Stomach (tissue), 8 donors: ENCODE measurements at regions not wholly inside any gene's neighbourhood (a gene's known extent, or its start where the extent isn't known, plus 50 kb on each side); places are given as distances from the start of the nearest gene placed in this dataset.

ENCODE experiments used
- DNase-seq, 2 donors: peaks; one replicate each; pipeline versions ENCODE4 v3.0.0 to v3.0.0-alpha.2; 2013 to 2019
- H3K27ac ChIP-seq, 5 donors: fragments of 200-600 bp in 4 of 5; sonication (generic) in 4 of 5; one replicate each; pipeline ENCODE4 v1.5.1; 2013 to 2019; ENCODE audit warnings: mild to moderate bottlenecking in 1 of 5, moderate library complexity in 1 of 5
- H3K27me3 ChIP-seq, 3 donors: fragments of 200-600 bp; sonication (generic); one replicate each; pipeline ENCODE4 v1.5.1; 2017 to 2019; ENCODE audit warnings: mixed run types in 1 of 3
- H3K36me3 ChIP-seq, 4 donors: fragments of 200-600 bp; sonication (generic); 1 replicate in 3 of 4; 2 replicates in 1 of 4; pipeline ENCODE4 v1.5.1; 2016 to 2019
- H3K4me1 ChIP-seq, 4 donors: fragments of 200-600 bp; sonication (generic); one replicate each; pipeline ENCODE4 v1.5.1; 2016 to 2019
- H3K4me3 ChIP-seq, 4 donors: fragments of 200-600 bp; sonication (generic) in 3 of 4; one replicate each; pipeline ENCODE4 v1.5.1; 2016 to 2019; ENCODE audit warnings: mild to moderate bottlenecking in 1 of 4
- H3K9me3 ChIP-seq, 4 donors: fragments of 200-600 bp; sonication (generic); one replicate each; pipeline ENCODE4 v1.5.1; 2016 to 2019
- CTCF ChIP-seq, 7 experiments: fragments of 450-650 bp in 4 of 7; fragments of 200-600 bp in 3 of 7; sonication (generic) in 3 of 7; IDR thresholded peaks; one replicate each; pipeline ENCODE4 v1.5.1; 2016 to 2019; ENCODE audit warnings: antibody characterized with exemption in 7 of 7, control low read depth in 2 of 7, mild to moderate bottlenecking in 1 of 7
- EP300 ChIP-seq: sonication (generic); formaldehyde crosslinking; IDR thresholded peaks from one replicate; pipeline ENCODE4 v1.6.1; 2017; ENCODE audit warnings: antibody characterized with exemption
- POLR2A ChIP-seq, 4 donors: fragments of 450-650 bp; IDR thresholded peaks; one replicate each; pipeline ENCODE4 v1.6.1; 2016; ENCODE audit warnings: antibody characterized with exemption in 4 of 4, control low read depth in 2 of 4, mild to moderate bottlenecking in 1 of 4, moderate library complexity in 1 of 4
- POLR2AphosphoS5 ChIP-seq, 3 donors: sonication (generic); formaldehyde crosslinking; IDR thresholded peaks; one replicate each; pipeline ENCODE4 v1.6.1; 2016; ENCODE audit warnings: antibody characterized with exemption in 3 of 3
- WGBS, 5 donors: extraction: QIAGEN DNeasy Blood & Tissue Kit in 3 of 5; methylation state at CpG; one replicate each; pipeline versions ENCODE4 v1.1.5 to v1.1.7; 2013 to 2018; 5-methylcytosine and 5-hydroxymethylcytosine counted together
- intact Hi-C: fragments of 100-400 bp; cut with DNase I; formaldehyde crosslinking; loops from one replicate; pipeline ENCODE4 v1.15.1; 2023; ENCODE audit warnings: low total_unique reads
- donor health status: healthy with polysubstance abuse.
- donor health status: Bipolar disorder and iron deficiency.
- donor health status: healthy.

- TF ChIP-seq POLR2AphosphoS5 (IDR thresholded peaks at IDR 0.05), result no peak
- no peak for TF ChIP-seq CTCF (IDR thresholded peaks at IDR 0.05)
- TF ChIP-seq EP300, result no peak
- no peak for TF ChIP-seq POLR2A (IDR thresholded peaks at IDR 0.05)
- intact Hi-C loops, result no loop called here
- Histone ChIP-seq H3K9me3 (no peaks in the 10 kb centered on the region), H3K27me3 (no peaks in the 10 kb centered on the region), H3K27ac (no peak overlapping the region), H3K4me3 (no peak overlapping the region), H3K4me1 (no peaks in the 10 kb centered on the region), H3K36me3 (no peaks in the 10 kb centered on the region)
- WGBS, 5 donors, result 59 to 81% (median 75%) methylated on average over 2 to 3 of the region's 3 CpGs
- no peak for DNase-seq
Measured at GRCh38 chr16:79482011-79482410, 118.5 kb downstream of the MAF start.

- Histone ChIP-seq H3K27me3 (no peaks in the 10 kb centered on the region), H3K36me3 (no peaks in the 10 kb centered on the region), H3K9me3 (no peaks in the 10 kb centered on the region), H3K4me1 (no peaks in the 10 kb centered on the region), H3K27ac (no peak overlapping the region), H3K4me3 (no peak overlapping the region)
- intact Hi-C loops, result no loop called here
- no peak for DNase-seq
- WGBS, 5 donors, result 83 to 93% (median 89%) methylated on average over 3 of the region's 3 CpGs
- TF ChIP-seq POLR2A (IDR thresholded peaks at IDR 0.05), result no peak
- TF ChIP-seq POLR2AphosphoS5 (IDR thresholded peaks at IDR 0.05), result no peak
- no peak for TF ChIP-seq CTCF (IDR thresholded peaks at IDR 0.05)
- TF ChIP-seq EP300, result no peak
Measured at GRCh38 chr16:79480929-79481328, 119.6 kb downstream of the MAF start.

GRCh38 chr16:79480056-79480455, 120.5 kb downstream of the MAF start:
- Histone ChIP-seq H3K4me3 (no peak overlapping the region), H3K4me1 (no peaks in the 10 kb centered on the region), H3K27ac (no peak overlapping the region), H3K27me3 (no peaks in the 10 kb centered on the region), H3K36me3 (no peaks in the 10 kb centered on the region), H3K9me3 (no peaks in the 10 kb centered on the region)
- no peak for DNase-seq
- intact Hi-C loops, result no loop called here
- WGBS, 5 donors, result 70 to 84% (median 79%) methylated on average over 8 of the region's 8 CpGs
- TF ChIP-seq EP300 (no peak), POLR2AphosphoS5 (IDR thresholded peaks at IDR 0.05) (no peak), POLR2A (IDR thresholded peaks at IDR 0.05) (no peak), CTCF (IDR thresholded peaks at IDR 0.05) (no peak)

- Histone ChIP-seq H3K36me3 (no peaks in the 10 kb centered on the region), H3K4me3 (no peak overlapping the region), H3K9me3 (no peaks in the 10 kb centered on the region), H3K4me1 (no peaks in the 10 kb centered on the region), H3K27ac (no peak overlapping the region), H3K27me3 (no peaks in the 10 kb centered on the region)
- 90 to 97% (median 93%) methylated on average over 5 of the region's 5 CpGs for WGBS, 5 donors
- intact Hi-C loops, result no loop called here
- DNase-seq, result no peak
- TF ChIP-seq POLR2A (IDR thresholded peaks at IDR 0.05) (no peak), CTCF (IDR thresholded peaks at IDR 0.05) (no peak), POLR2AphosphoS5 (IDR thresholded peaks at IDR 0.05) (no peak), EP300 (no peak)
Measured at GRCh38 chr16:79476580-79476979, 124.0 kb downstream of the MAF start.
